ENCODE measurements at regions not wholly inside any gene's neighbourhood (a gene's known extent, or its start where the extent isn't known, plus 50 kb on each side); places are given as distances from the start of the nearest gene placed in this dataset.

- no peak for TF ChIP-seq EZH2 (IDR thresholded peaks at IDR 0.05; ENCODE audit: borderline replicate concordance, low read length)
- no peak for TF ChIP-seq CTCF (conservative IDR thresholded peaks at IDR 0.05 in 1 of 2, IDR thresholded peaks at IDR 0.05 in 1 of 2; ENCODE audit: extremely low read depth in 1 of 2, insufficient read depth in 1 of 2, low read depth in 1 of 2, low read length in 2 of 2)
Measured at GRCh38 chr12:125882141-125882540, 816.9 kb downstream of the AACS start.

Measured in mammary epithelial cell (primary cell).